ENCODE measurements at regions not wholly inside any gene's neighbourhood (a gene's known extent, or its start where the extent isn't known, plus 50 kb on each side); places are given as distances from the start of the nearest gene placed in this dataset.

DNA sequence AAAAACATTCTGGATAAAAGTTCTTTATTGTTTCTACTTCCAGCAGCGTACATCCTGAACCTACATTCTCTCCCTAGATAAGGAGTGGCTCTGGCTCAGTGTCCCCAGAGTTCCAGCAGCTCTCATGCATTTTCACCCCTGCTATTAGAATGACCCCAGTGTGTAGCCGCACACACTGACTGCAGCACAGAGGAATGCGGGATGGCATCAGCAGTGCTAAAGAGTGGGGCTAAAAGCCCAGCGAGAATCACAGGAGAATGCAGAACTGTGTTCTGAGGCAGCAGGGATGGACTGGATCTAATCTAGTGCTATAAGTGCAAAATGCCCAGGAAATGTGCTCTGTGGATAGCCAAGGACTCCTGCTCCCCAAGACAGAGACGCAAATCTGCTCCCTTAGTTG lies 66.4 kb upstream of the TJP1 start:
- no peak overlapping the region for H3K23ac ChIP-seq (ENCODE audit: insufficient read length, low read depth, low read length)
- no peak overlapping the region for H3K4me2 ChIP-seq (ENCODE audit: insufficient read depth, insufficient read length, low read length)

More for the DNA sequence above, 66.4 kb upstream of the TJP1 start:
- Histone ChIP-seq H2BK15ac (ENCODE audit: low read depth, low read length) (no peak overlapping the region), H3K56ac (ENCODE audit: insufficient read length, low read depth, low read length) (no peak overlapping the region), H3K14ac (ENCODE audit: insufficient read depth, low read length) (no peak overlapping the region), H2BK5ac (ENCODE audit: insufficient read length, low read length) (no peak overlapping the region), H3K9me3 (ENCODE audit: control insufficient read depth, low read depth, low read length) (no peaks in the 10 kb centered on the region), H3K79me2 (ENCODE audit: insufficient read depth, low read length) (no peaks in the 10 kb centered on the region), H4K91ac (ENCODE audit: insufficient read length, low read depth, low read length) (no peak overlapping the region), H2AFZ (ENCODE audit: low read length) (no peak overlapping the region), H2BK120ac (ENCODE audit: low read depth, low read length, poor library complexity, severe bottlenecking) (no peak overlapping the region), H3K4ac (ENCODE audit: low read depth, low read length) (no peak overlapping the region), H3K23me2 (ENCODE audit: insufficient read length, low read depth, low read length, poor library complexity, severe bottlenecking) (no peaks in the 10 kb centered on the region), H3K27me3 (ENCODE audit: insufficient read depth, low read length) (no peaks in the 10 kb centered on the region), H3K9ac (ENCODE audit: extremely low read depth, insufficient read length, low read length) (no peak overlapping the region), H3T11ph (ENCODE audit: low read length) (no peak overlapping the region), H4K20me1 (ENCODE audit: control insufficient read depth, insufficient read depth, insufficient read length) (no peaks in the 10 kb centered on the region), H3K79me1 (ENCODE audit: insufficient read depth, low read depth, low read length, poor library complexity, severe bottlenecking) (no peaks in the 10 kb centered on the region), H2AK5ac (ENCODE audit: insufficient read length, low read length) (no peak overlapping the region), H3K27ac (ENCODE audit: insufficient read length, low read depth, low read length) (no peak overlapping the region), H3K4me1 (ENCODE audit: insufficient read depth, low read length) (0 out of 2 replicates have a peak, but pooled peaks cover 2% of the 10 kb centered on the region), H2BK12ac (ENCODE audit: insufficient read length, low read depth, low read length) (no peak overlapping the region), H2BK20ac (ENCODE audit: low read depth, low read length, poor library complexity, severe bottlenecking) (no peak overlapping the region), H4K5ac (ENCODE audit: insufficient read length, low read depth, low read length) (no peak overlapping the region), H3K18ac (ENCODE audit: insufficient read length, low read depth, low read length) (no peak overlapping the region), H4K8ac (replicated peaks; ENCODE audit: insufficient read length, low read depth, low read length) (no peak overlapping the region)
- peaks cover 0 to 5% (median 0%) of the 10 kb centered on the region in 3 experiments; a peak in 1 of 7 replicates for H3K36me3 Mint-ChIP-seq (ENCODE audit: insufficient read depth in 1 of 3, low read depth in 3 of 3)
- H3K9me3 Mint-ChIP-seq = peaks cover 3 to 4% of the 10 kb centered on the region in 2 experiments; a peak in 3 of 5 replicates
- TF ChIP-seq CTCF (conservative IDR thresholded peaks at IDR 0.05) = no peak
- H3K27ac Mint-ChIP-seq = peak overlapping the region in 2 of 3 experiments; percentile 11 to 52; a peak in 1 of 7 replicates
- DNase-seq = no peak
- H3K27me3 Mint-ChIP-seq (ENCODE audit: low read depth) = peaks cover 5% of the 10 kb centered on the region
- peak overlapping the region in 1 of 2 experiments; percentile 62; a peak in 3 of 5 replicates for H3K4me3 Mint-ChIP-seq
- peaks cover 26 to 28% of the 10 kb centered on the region in 2 experiments for H3K4me1 Mint-ChIP-seq
- WGBS (ENCODE audit: extremely low coverage, insufficient read length, low lambda C conversion rate) = no CpG with 5 or more reads among the region's 5 CpGs
